Activated CD8-positive, alpha-beta memory T cell treated with anti-CD3 and anti-CD28 coated beads, Interleukin-2, amount 50 U/mL, for 4 hours (primary cell): ENCODE measurements at regions not wholly inside any gene's neighbourhood (a gene's known extent, or its start where the extent isn't known, plus 50 kb on each side); places are given as distances from the start of the nearest gene placed in this dataset.
"Not testable (repeated sequence)": the region's sequence is repeated elsewhere in the genome, so short reads cannot be mapped to it uniquely, and the experiment has no call there.

Source experiments
- DNase-seq: peaks from one replicate; pipeline ENCODE4 v3.0.0-alpha.2; 2020

- DNase-seq, result no peak
Measured at GRCh38 chr14:35987731-35988130, 161.6 kb downstream of the BRMS1L start.

- DNase-seq, result no peak
Measured at GRCh38 chr14:35986219-35986573, 160.1 kb downstream of the BRMS1L start.

- DNase-seq, result no peak
Measured at GRCh38 chr14:35985474-35986218, 159.5 kb downstream of the BRMS1L start.

GRCh38 chr14:35979531-35979930 is 153.4 kb downstream of the BRMS1L start:
- no peak for DNase-seq

GRCh38 chr14:35978561-35978960 is 152.4 kb downstream of the BRMS1L start:
- no peak for DNase-seq

- no peak for DNase-seq
Measured at GRCh38 chr14:35975814-35976213, 149.7 kb downstream of the BRMS1L start.

GRCh38 chr14:35973770-35974169 is 147.6 kb downstream of the BRMS1L start:
- no peak for DNase-seq

- no peak for DNase-seq
Measured at GRCh38 chr14:35971965-35972630, 146.0 kb downstream of the BRMS1L start.

- DNase-seq, result no peak
Measured at GRCh38 chr14:35969310-35969709, 143.2 kb downstream of the BRMS1L start.

- DNase-seq, result no peak
Measured at GRCh38 chr14:35965400-35965799, 139.3 kb downstream of the BRMS1L start.

- DNase-seq, result no peak
Measured at GRCh38 chr14:35964697-35965286, 138.7 kb downstream of the BRMS1L start.

GRCh38 chr14:35963209-35963608 is 137.1 kb downstream of the BRMS1L start:
- no peak for DNase-seq

GRCh38 chr14:35961697-35962274 is 135.6 kb downstream of the BRMS1L start:
- DNase-seq, result no peak

GRCh38 chr14:35959835-35960234 is 133.7 kb downstream of the BRMS1L start:
- DNase-seq, result no peak

- DNase-seq, result no peak
Measured at GRCh38 chr14:35958499-35958898, 132.4 kb downstream of the BRMS1L start.

- no peak for DNase-seq
Measured at GRCh38 chr14:35956376-35957085, 130.4 kb downstream of the BRMS1L start.

- no peak for DNase-seq
Measured at GRCh38 chr14:35952584-35952983, 126.4 kb downstream of the BRMS1L start.

- DNase-seq, result no peak
Measured at GRCh38 chr14:35949920-35950513, 123.9 kb downstream of the BRMS1L start.

GRCh38 chr14:35947983-35948382 is 121.8 kb downstream of the BRMS1L start:
- DNase-seq, result not testable (repeated sequence)

GRCh38 chr14:35944847-35945246 is 118.7 kb downstream of the BRMS1L start:
- no peak for DNase-seq

GRCh38 chr14:35940291-35940690 is 114.2 kb downstream of the BRMS1L start:
- no peak for DNase-seq

GRCh38 chr14:35938770-35939169 is 112.6 kb downstream of the BRMS1L start:
- DNase-seq, result no peak

GRCh38 chr14:35934499-35934898 is 108.4 kb downstream of the BRMS1L start:
- no peak for DNase-seq
